Activated CD4-positive, alpha-beta memory T cell treated with anti-CD3 and anti-CD28 coated beads, Interleukin-2, amount 10 ng/mL, durations not matched to agents 7 days and 5 days (primary cell): ENCODE measurements at regions not wholly inside any gene's neighbourhood (a gene's known extent, or its start where the extent isn't known, plus 50 kb on each side); places are given as distances from the start of the nearest gene placed in this dataset.

Experiments used
- CTCF ChIA-PET: fragments of 350-600 bp; sonication (Branson Sonifier 250); formaldehyde crosslinking; loops from one replicate; lab custom pipeline; 2021; ENCODE audit warnings: antibody characterized with exemption, inconsistent platforms; lab: Charles Lee
- POLR2A ChIA-PET: fragments of 350-600 bp; sonication (Branson Sonifier 250); formaldehyde crosslinking; loops from one replicate; lab custom pipeline; 2021; ENCODE audit warnings: antibody characterized with exemption; lab: Charles Lee
- DNase-seq: peaks from one replicate; pipeline ENCODE4 v3.0.0-alpha.2; 2020
- H3K27ac Mint-ChIP-seq: one replicate; pipeline ENCODE4 v1.8.0; 2021; ENCODE audit warnings: mild to moderate bottlenecking, mixed read lengths
- H3K27me3 Mint-ChIP-seq: one replicate; pipeline ENCODE4 v1.8.0; 2021; ENCODE audit warnings: mixed read lengths
- H3K36me3 Mint-ChIP-seq: one replicate; pipeline ENCODE4 v1.8.0; 2021; ENCODE audit warnings: low read depth, mixed read lengths
- H3K4me1 Mint-ChIP-seq: one replicate; pipeline ENCODE4 v1.8.0; 2021; ENCODE audit warnings: mixed read lengths
- H3K4me3 Mint-ChIP-seq: one replicate; pipeline ENCODE4 v1.8.0; 2021; ENCODE audit warnings: mild to moderate bottlenecking, mixed read lengths
- H3K9me3 Mint-ChIP-seq: one replicate; pipeline ENCODE4 v1.8.0; 2021; ENCODE audit warnings: mixed read lengths

GRCh38 chr16:9366048-9366969 is 274.9 kb downstream of the HAPSTR1 start:
- ChIA-PET CTCF (no interaction called here), POLR2A (no interaction called here)
- Mint-ChIP-seq H3K4me1 (no peaks in the 10 kb centered on the region), H3K9me3 (peaks cover 5% of the 10 kb centered on the region), H3K36me3 (no peaks in the 10 kb centered on the region), H3K27me3 (no peaks in the 10 kb centered on the region), H3K27ac (no peak overlapping the region), H3K4me3 (no peak overlapping the region)
- no peak for DNase-seq

GRCh38 chr16:9370061-9370491 is 278.6 kb downstream of the HAPSTR1 start:
- H3K27ac Mint-ChIP-seq, result no peak overlapping the region
- H3K36me3 Mint-ChIP-seq, result no peaks in the 10 kb centered on the region
- no peaks in the 10 kb centered on the region for H3K4me1 Mint-ChIP-seq
- DNase-seq, result no peak
- CTCF ChIA-PET, result no interaction called here
- H3K9me3 Mint-ChIP-seq, result peaks cover 7% of the 10 kb centered on the region
- no peaks in the 10 kb centered on the region for H3K27me3 Mint-ChIP-seq
- H3K4me3 Mint-ChIP-seq, result no peak overlapping the region
- POLR2A ChIA-PET, result no interaction called here

- Mint-ChIP-seq H3K36me3 (no peaks in the 10 kb centered on the region), H3K9me3 (peaks cover 7% of the 10 kb centered on the region), H3K27ac (no peak overlapping the region), H3K4me1 (no peaks in the 10 kb centered on the region), H3K4me3 (no peak overlapping the region), H3K27me3 (no peaks in the 10 kb centered on the region)
- CTCF ChIA-PET, result no interaction called here
- DNase-seq, result no peak
- POLR2A ChIA-PET, result no interaction called here
Measured at GRCh38 chr16:9371713-9372448, 280.4 kb downstream of the HAPSTR1 start.

GRCh38 chr16:9372934-9373890 is 281.8 kb downstream of the HAPSTR1 start:
- Mint-ChIP-seq H3K4me1 (no peaks in the 10 kb centered on the region), H3K4me3 (no peak overlapping the region), H3K27me3 (no peaks in the 10 kb centered on the region), H3K27ac (no peak overlapping the region), H3K9me3 (peaks cover 7% of the 10 kb centered on the region), H3K36me3 (no peaks in the 10 kb centered on the region)
- CTCF ChIA-PET, result no interaction called here
- DNase-seq, result no peak
- POLR2A ChIA-PET, result no interaction called here

GRCh38 chr16:9374061-9374460 is 282.6 kb downstream of the HAPSTR1 start:
- CTCF ChIA-PET, result no interaction called here
- Mint-ChIP-seq H3K4me3 (no peak overlapping the region), H3K36me3 (no peaks in the 10 kb centered on the region), H3K27ac (no peak overlapping the region), H3K27me3 (no peaks in the 10 kb centered on the region), H3K4me1 (no peaks in the 10 kb centered on the region), H3K9me3 (peaks cover 7% of the 10 kb centered on the region)
- POLR2A ChIA-PET, result no interaction called here
- DNase-seq, result no peak

GRCh38 chr16:9378876-9379275 is 287.4 kb downstream of the HAPSTR1 start:
- no peak overlapping the region for H3K27ac Mint-ChIP-seq
- CTCF ChIA-PET, result interaction anchor here (0.5 kb wide), 1 partner anchor 1242 kb away, joined by 5 read pairs; no protein-coding TSS in a partner anchor
- no peak overlapping the region for H3K4me3 Mint-ChIP-seq
- DNase-seq, result no peak
- H3K4me1 Mint-ChIP-seq, result no peaks in the 10 kb centered on the region
- no peaks in the 10 kb centered on the region for H3K36me3 Mint-ChIP-seq
- POLR2A ChIA-PET, result no interaction called here
- H3K9me3 Mint-ChIP-seq, result peaks cover 1% of the 10 kb centered on the region
- no peaks in the 10 kb centered on the region for H3K27me3 Mint-ChIP-seq

- Mint-ChIP-seq H3K27me3 (no peaks in the 10 kb centered on the region), H3K9me3 (peaks cover 2% of the 10 kb centered on the region), H3K36me3 (no peaks in the 10 kb centered on the region), H3K27ac (no peak overlapping the region), H3K4me1 (no peaks in the 10 kb centered on the region), H3K4me3 (no peak overlapping the region)
- CTCF ChIA-PET, result no interaction called here
- no peak for DNase-seq
- POLR2A ChIA-PET, result no interaction called here
Measured at GRCh38 chr16:9380221-9380620, 288.8 kb downstream of the HAPSTR1 start.

GRCh38 chr16:9381399-9381798 is 290.0 kb downstream of the HAPSTR1 start:
- no peak for DNase-seq
- no peaks in the 10 kb centered on the region for H3K4me1 Mint-ChIP-seq
- H3K27ac Mint-ChIP-seq, result no peak overlapping the region
- ChIA-PET CTCF (no interaction called here), POLR2A (no interaction called here)
- H3K36me3 Mint-ChIP-seq, result no peaks in the 10 kb centered on the region
- H3K27me3 Mint-ChIP-seq, result no peaks in the 10 kb centered on the region
- peaks cover 5% of the 10 kb centered on the region for H3K9me3 Mint-ChIP-seq
- H3K4me3 Mint-ChIP-seq, result no peak overlapping the region

- no peak overlapping the region for H3K4me3 Mint-ChIP-seq
- H3K36me3 Mint-ChIP-seq, result no peaks in the 10 kb centered on the region
- no peak overlapping the region for H3K27ac Mint-ChIP-seq
- POLR2A ChIA-PET, result no interaction called here
- peaks cover 5% of the 10 kb centered on the region for H3K9me3 Mint-ChIP-seq
- CTCF ChIA-PET, result no interaction called here
- H3K27me3 Mint-ChIP-seq, result no peaks in the 10 kb centered on the region
- no peak for DNase-seq
- H3K4me1 Mint-ChIP-seq, result no peaks in the 10 kb centered on the region
Measured at GRCh38 chr16:9381905-9382304, 290.5 kb downstream of the HAPSTR1 start.

GRCh38 chr16:9383281-9383680 is 291.8 kb downstream of the HAPSTR1 start:
- ChIA-PET CTCF (no interaction called here), POLR2A (no interaction called here)
- H3K27ac Mint-ChIP-seq, result no peak overlapping the region
- H3K9me3 Mint-ChIP-seq, result peaks cover 8% of the 10 kb centered on the region
- H3K4me1 Mint-ChIP-seq, result no peaks in the 10 kb centered on the region
- no peaks in the 10 kb centered on the region for H3K27me3 Mint-ChIP-seq
- H3K4me3 Mint-ChIP-seq, result no peak overlapping the region
- no peak for DNase-seq
- H3K36me3 Mint-ChIP-seq, result no peaks in the 10 kb centered on the region

GRCh38 chr16:9384141-9384540 is 292.7 kb downstream of the HAPSTR1 start:
- no peak for DNase-seq
- H3K4me3 Mint-ChIP-seq, result no peak overlapping the region
- CTCF ChIA-PET, result no interaction called here
- POLR2A ChIA-PET, result no interaction called here
- no peaks in the 10 kb centered on the region for H3K27me3 Mint-ChIP-seq
- H3K27ac Mint-ChIP-seq, result no peak overlapping the region
- no peaks in the 10 kb centered on the region for H3K4me1 Mint-ChIP-seq
- no peaks in the 10 kb centered on the region for H3K36me3 Mint-ChIP-seq
- peaks cover 15% of the 10 kb centered on the region for H3K9me3 Mint-ChIP-seq

GRCh38 chr16:9389543-9390207 is 298.2 kb downstream of the HAPSTR1 start:
- Mint-ChIP-seq H3K4me1 (no peaks in the 10 kb centered on the region), H3K4me3 (no peak overlapping the region), H3K27me3 (no peaks in the 10 kb centered on the region), H3K36me3 (no peaks in the 10 kb centered on the region), H3K27ac (no peak overlapping the region), H3K9me3 (peaks cover 13% of the 10 kb centered on the region)
- ChIA-PET POLR2A (no interaction called here), CTCF (no interaction called here)
- DNase-seq, result no peak
